ENCODE measurements at regions not wholly inside any gene's neighbourhood (a gene's known extent, or its start where the extent isn't known, plus 50 kb on each side); places are given as distances from the start of the nearest gene placed in this dataset.
"Not testable (repeated sequence)": the region's sequence is repeated elsewhere in the genome, so short reads cannot be mapped to it uniquely, and the experiment has no call there.

DNA sequence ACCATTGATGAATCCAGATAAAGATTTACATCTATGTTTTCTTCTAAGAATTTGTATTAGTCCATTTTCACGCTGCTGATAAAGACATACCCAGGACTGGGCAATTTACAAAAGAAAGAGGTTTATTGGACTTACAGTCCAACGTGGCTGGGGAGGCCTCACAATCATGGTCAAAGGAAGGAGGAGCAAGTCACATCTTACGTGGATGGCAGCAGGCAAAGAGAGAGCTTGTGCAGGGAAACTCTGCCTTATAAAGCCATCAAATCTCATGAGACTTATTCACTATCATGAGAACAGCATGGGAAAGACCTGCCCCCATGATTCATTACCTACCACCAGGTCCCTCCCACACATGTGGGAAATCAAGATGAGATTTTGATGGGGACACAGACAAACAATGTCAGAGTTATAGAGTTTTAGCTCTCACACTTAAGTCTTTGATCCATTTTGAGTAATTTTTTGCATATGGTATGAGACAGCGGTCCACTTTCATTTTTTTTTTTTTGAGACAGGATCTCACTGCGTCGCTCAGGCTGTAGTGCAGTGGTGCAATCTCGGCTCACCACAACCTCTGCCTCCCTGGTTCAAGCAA, 53.5 kb upstream of the JADE2 start:
- DNase-seq, result not testable (repeated sequence)

DNA sequence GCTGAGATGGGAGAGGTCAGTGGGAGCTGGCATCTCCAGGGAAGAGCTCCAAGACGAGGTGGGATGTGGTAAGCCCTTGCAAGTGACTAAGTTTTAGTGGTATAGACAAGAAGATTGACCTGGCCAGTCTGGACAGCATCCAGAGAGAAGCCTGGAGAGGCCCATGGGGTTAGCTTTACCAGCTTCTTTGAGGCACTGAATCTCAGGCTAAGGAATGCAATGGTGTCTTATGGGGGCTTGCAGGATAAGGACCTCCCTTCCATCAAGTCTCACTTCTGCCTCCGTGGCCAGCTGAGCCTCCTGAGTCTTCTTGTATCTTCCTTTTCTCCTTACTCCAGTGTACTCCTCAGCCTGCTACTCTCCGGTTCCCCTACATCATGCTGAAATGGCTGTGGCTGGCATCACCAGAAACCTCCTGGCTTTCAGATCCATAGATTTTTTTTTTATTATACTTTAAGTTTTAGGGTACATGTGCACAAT, 56.5 kb upstream of the JADE2 start:
- DNase-seq, result no peak

DNA sequence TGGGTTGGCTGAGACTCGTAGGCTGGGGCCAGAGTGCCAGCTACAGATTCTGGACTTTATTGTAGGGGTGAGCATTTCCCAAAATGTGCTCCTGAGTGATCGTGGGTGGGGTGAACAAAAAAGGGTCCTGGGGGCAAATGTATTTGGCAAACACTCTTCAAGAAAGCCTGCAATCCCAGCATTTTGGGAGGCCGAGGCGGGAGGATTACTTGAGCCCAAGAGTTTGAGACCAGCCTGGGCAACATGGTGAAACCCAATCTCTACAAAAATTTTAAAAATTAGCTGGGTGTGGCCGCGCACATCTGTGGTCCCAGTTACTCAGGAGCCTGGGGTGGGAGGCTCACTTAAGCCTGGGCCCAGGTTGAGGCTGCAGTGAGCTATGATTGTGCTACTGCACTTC, 55.5 kb upstream of the CDKN2AIPNL start:
- DNase-seq, result no peak

DNA sequence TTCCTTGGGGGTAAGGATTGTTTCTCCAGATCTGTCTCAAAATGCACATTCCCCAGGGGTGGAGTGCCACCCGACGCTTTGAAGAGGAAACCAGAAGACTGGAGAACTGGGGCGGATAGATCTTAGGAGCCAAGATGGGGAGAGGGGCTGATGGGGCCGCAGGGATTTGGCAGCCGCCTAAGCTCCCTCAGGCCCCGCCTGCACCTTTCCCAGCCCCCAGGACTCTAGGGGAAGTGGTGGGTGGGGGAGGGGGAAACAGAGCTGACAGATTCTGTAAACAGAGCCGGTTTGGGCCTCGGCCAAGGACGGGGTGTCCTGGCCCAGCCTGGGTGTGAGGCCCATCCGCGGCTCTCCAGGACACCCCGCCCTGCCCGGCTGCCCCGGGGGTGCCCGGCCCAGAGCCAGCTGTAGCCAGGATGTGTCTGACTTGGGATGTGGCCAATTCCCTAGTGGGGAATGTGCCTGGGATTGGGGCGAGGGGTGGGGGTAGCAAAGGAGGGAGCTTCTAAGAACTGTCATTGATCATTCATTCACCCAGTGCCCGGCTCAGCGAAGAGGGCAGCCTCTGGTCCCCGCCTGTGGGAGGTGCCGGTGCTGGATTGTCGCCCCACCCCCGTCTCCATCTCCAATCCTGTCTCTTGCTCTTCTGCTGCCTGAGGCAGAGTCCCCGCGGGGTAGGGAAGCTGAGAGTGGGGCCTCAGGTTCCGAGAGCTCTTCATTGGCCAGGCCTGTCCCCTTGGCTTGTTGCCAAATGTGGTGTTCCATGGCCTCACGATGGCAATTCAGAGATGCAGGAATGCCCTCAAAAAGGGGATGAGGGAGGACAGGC, 54.8 kb upstream of the CDKN2AIPNL start:
- DNase-seq, result no peak

DNA sequence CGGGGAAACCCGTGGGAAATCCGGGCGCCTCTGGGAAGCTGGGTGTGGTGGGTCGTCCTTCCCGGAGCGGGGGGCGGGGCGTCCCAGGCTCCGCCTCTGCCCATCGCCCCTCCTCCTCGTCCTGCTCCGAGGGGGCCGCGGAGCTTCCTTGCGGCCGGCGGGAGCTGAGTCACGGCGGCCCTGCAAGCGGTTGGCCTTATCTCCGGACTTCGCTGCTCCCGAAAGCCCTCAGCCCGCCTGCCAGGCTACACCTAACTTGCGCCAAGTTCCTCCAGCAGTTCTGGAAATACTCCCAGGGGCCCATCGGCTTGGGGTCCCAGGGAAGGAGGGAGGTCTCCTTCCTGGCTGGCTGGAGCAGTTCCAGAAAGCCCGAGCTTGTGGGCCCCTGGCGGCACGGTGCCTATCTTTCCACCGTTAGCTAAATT, 54.1 kb upstream of the CDKN2AIPNL start:
- peak; percentile 85 for DNase-seq

DNA sequence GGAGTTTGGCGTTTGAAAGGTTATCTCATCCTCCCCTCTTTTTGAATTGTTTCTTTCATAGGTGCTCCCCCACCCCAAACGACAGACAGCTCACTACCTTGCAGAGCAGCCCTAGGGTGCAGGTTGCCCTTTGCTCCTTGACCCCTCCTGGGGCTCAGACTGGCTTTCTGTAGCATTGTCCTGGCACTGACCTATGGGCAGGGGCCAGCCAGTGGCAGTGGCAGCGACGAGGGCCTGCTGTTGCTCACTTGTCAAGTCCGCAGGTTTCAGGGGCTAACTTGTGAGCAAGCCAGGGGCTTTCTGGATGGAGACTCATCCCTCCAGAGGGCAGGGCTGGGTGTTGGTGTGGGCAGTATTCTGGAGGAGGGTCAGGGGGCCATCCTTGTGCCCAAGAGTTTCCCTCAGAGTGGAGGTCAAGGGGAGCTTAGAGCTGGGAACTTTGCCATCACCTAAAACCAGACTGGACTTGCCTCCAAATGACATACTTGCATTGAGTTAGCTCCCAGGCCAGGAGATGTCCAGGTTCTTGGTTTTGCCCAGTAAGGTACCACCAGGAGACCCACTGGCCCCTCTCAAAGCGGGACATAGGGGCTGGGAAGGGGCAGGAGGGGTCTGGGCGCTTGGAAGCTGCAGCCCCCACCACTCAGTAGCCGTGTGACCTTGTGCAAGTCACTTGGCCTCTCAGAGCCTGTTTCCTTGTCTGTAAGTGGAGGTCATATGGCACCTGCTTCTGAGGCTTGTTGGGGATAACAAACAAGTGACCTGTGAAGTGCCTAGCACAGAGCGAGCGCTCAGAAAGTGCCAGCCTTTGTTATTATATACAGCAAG, 53.5 kb upstream of the CDKN2AIPNL start:
- DNase-seq, result no peak

DNA sequence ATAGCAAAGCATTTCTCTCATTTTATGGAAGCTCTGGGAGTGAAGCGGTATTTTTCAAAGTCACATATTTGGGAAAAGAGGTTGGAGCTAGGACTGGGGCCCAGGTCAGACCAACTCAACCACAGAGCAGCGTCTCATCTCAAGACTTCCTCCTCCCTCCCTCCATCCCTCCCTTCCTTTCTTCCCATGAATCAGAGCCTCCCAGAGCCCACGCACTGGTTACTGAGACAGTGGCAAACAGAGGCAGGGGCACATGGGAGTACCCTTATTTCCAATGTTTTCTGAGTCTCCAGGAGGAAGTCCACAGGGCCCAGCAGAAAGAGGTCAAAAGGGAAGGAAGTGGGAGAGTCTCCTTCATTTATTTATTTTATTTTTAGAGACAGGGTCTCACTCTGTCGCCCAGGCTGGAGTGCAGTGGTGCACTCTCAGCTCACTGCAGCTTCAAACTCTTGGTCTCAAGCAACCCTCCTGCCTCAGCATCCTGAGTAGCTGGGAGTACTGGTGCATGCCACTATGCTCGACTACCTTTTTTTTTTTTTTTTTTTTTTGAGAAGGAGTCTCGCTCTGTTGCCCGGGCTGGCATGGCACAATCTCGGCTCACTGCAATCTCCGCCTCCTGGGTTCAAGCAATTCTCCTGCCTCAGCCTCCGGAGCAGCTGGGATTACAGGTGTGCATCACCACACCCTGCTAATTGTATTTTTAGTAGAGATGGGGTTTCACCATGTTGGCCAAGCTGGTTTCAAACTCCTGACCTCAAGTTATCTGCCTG, 52.5 kb upstream of the CDKN2AIPNL start:
- no peak for DNase-seq

DNA sequence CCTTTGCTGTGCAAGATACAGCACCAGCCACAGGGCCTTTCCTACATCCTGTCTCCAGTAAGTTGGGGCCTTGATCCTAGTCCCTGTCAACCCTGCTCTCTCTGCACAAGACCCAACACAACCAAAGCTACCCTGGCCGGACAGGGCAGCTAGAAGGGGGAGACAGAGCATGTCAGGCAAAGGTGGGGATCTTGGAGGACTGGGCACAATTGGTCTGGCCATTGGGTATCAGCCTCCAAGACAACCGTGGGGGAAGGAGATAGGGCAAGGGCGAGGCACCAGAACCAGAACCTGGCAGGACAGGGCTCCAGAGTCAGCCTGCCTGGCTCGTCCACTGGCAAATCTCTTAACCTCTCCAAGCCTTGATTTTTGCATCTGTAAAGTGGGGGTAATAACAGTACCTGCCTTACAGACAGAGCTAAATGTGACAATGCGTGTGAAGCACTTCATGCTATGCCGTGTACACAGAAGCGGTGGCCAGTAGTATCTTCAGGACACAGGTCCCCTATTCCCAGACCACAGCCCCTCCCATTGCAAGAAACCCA, 51.6 kb upstream of the CDKN2AIPNL start:
- no peak for DNase-seq

DNA sequence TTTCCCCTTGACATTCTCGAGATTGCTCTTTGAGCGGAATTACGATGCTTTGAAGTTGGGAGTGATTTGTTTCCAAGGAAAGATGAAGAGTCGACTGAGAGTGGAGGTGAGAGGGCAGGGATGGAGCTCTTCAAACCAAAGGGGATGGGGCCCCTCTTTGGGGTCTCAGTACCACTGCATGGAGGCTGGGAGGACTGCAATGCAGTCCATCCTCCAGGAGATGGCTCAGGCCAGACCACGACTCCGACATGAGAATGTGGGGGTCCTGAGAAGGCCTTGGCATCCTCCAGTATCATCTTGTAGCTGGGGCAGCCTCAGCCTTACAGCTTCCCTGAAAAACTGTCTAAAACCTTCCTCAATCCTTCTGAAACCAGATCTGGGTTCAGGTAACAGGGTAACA, 51.1 kb upstream of the CDKN2AIPNL start:
- no peak for DNase-seq

DNA sequence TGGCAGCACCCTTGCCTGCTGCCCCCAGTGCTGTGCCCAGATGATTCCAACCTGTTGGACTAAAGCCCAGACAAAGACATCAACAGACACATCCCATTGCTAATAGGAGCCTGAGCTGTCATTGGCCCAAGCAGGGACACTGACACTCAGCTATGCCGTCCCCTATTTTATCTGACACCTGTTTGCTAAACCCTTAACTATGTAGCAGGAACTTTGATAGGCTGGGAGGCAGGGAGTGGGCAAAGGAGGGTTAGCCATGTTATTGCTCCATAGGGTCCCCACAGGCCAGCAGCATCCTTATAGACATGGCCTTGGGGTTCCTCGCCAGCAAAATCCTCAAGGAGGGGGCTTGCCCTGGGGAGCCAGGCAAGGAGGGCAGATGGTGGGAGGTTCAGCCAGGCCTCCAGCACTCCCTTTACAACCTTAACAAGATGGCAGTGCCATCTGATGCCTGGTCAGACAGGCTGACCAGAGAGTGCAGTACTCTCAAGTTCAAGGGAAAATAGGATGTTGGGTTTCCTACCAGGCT, 50.4 kb upstream of the CDKN2AIPNL start:
- no peak for DNase-seq
